PC-3 (cell line): ENCODE measurements at regions not wholly inside any gene's neighbourhood (a gene's known extent, or its start where the extent isn't known, plus 50 kb on each side); places are given as distances from the start of the nearest gene placed in this dataset.

ENCODE experiments used
- ATAC-seq: fragments of 200-7000 bp; cut with Tn5 transposase; 2 replicates; pipeline ENCODE4 v1.9.1; 2020; ENCODE audit warnings: mild to moderate bottlenecking, moderate library complexity
- BruUV-seq: library from RNA; stranded (reverse); fragments of 400-500 nt; replicated peaks from 2 replicates; lab custom pipeline; 2021; lab: Mats Ljungman, UMichigan
- CTCF ChIA-PET: fragments of 300-600 bp; sonication (Branson Sonifier 250); formaldehyde crosslinking; loops from one replicate; lab custom pipeline; 2022; ENCODE audit warnings: antibody characterized with exemption; lab: Charles Lee
- POLR2A ChIA-PET: fragments of 300-600 bp; sonication (Branson Sonifier 250); formaldehyde crosslinking; loops from one replicate; lab custom pipeline; 2022; ENCODE audit warnings: antibody characterized with exemption; ENCODE audit not compliant: unreplicated experiment; lab: Charles Lee
- DNase-seq: peaks from one replicate; pipeline ENCODE4 v3.0.0-alpha.2; 2015
- H2AFZ ChIP-seq: fragments of 300-600 bp; sonication (generic); 2 replicates; pipeline ENCODE4 v1.6.0; 2016; ENCODE audit warnings: antibody characterized with exemption, low read length
- H3F3A ChIP-seq: fragments of 300-600 bp; sonication (generic); one replicate; pipeline ENCODE4 v1.6.0; 2017; ENCODE audit warnings: antibody characterized with exemption, low read length, control low read depth, mild to moderate bottlenecking; ENCODE audit not compliant: unreplicated experiment
- H3K27ac ChIP-seq: fragments of 300-600 bp; sonication (generic); 2 replicates; pipeline ENCODE4 v1.5.1; 2016; ENCODE audit warnings: mild to moderate bottlenecking, low read length
- H3K27me3 ChIP-seq: fragments of 300-600 bp; sonication (generic); 2 replicates; pipeline ENCODE4 v1.6.1; 2016; ENCODE audit warnings: low read length, mixed read lengths
- H3K36me3 ChIP-seq: fragments of 300-600 bp; sonication (generic); 2 replicates; pipeline ENCODE4 v1.6.1; 2016; ENCODE audit warnings: low read depth, mixed run types, low read length, mixed read lengths
- H3K4me1 ChIP-seq: fragments of 300-600 bp; sonication (generic); 2 replicates; pipeline ENCODE4 v1.5.1; 2016; ENCODE audit warnings: low read length; ENCODE audit not compliant: insufficient read depth
- H3K4me2 ChIP-seq: fragments of 300-600 bp; sonication (generic); 2 replicates; pipeline ENCODE4 v1.6.0; 2016; ENCODE audit warnings: low read length
- H3K4me3 ChIP-seq: fragments of 300-600 bp; sonication (generic); 2 replicates; pipeline ENCODE4 v1.5.1; 2016; ENCODE audit warnings: mild to moderate bottlenecking, low read length, mixed read lengths
- H3K79me2 ChIP-seq: fragments of 300-600 bp; sonication (generic); 2 replicates; pipeline ENCODE4 v1.6.1; 2017; ENCODE audit warnings: low read length, mixed read lengths
- H3K9ac ChIP-seq: fragments of 300-600 bp; sonication (generic); 2 replicates; pipeline ENCODE4 v1.6.0; 2016; ENCODE audit warnings: mild to moderate bottlenecking, low read length
- H3K9me2 ChIP-seq: fragments of 300-600 bp; sonication (generic); replicated peaks from 2 replicates; pipeline ENCODE4 v1.6.1; 2016; ENCODE audit warnings: mixed run types, low read length, mixed read lengths
- H3K9me3 ChIP-seq: fragments of 300-600 bp; sonication (generic); 2 replicates; pipeline ENCODE4 v1.6.1; 2016; ENCODE audit warnings: low read length, mixed read lengths
- H4K20me1 ChIP-seq: fragments of 300-600 bp; sonication (generic); 2 replicates; pipeline ENCODE4 v1.6.1; 2016; ENCODE audit warnings: low read length, mixed read lengths
- EZH2 ChIP-seq: fragments of 300-600 bp; sonication (generic); IDR thresholded peaks from one replicate; pipeline ENCODE4 v1.6.1; 2017; ENCODE audit warnings: antibody characterized with exemption, mild to moderate bottlenecking, low read length; ENCODE audit not compliant: unreplicated experiment
- EZH2phosphoT487 ChIP-seq: fragments of 300-600 bp; sonication (generic); IDR thresholded peaks from 2 replicates; pipeline ENCODE4 v1.6.1; 2018; ENCODE audit warnings: mild to moderate bottlenecking, antibody characterized with exemption, low read length, borderline replicate concordance
- intact Hi-C: fragments of 100-400 bp; cut with micrococcal nuclease; formaldehyde crosslinking; loops from 2 replicates; pipeline ENCODE4 v1.9.0; 2023
- TF ChIP-seq, protein P1 (sequence below): fragments of 300-600 bp; sonication (generic); conservative IDR thresholded peaks from 2 replicates; pipeline ENCODE4 v1.5.1; 2017; ENCODE audit warnings: antibody characterized with exemption, low read depth, mild to moderate bottlenecking, low read length

DNA sequence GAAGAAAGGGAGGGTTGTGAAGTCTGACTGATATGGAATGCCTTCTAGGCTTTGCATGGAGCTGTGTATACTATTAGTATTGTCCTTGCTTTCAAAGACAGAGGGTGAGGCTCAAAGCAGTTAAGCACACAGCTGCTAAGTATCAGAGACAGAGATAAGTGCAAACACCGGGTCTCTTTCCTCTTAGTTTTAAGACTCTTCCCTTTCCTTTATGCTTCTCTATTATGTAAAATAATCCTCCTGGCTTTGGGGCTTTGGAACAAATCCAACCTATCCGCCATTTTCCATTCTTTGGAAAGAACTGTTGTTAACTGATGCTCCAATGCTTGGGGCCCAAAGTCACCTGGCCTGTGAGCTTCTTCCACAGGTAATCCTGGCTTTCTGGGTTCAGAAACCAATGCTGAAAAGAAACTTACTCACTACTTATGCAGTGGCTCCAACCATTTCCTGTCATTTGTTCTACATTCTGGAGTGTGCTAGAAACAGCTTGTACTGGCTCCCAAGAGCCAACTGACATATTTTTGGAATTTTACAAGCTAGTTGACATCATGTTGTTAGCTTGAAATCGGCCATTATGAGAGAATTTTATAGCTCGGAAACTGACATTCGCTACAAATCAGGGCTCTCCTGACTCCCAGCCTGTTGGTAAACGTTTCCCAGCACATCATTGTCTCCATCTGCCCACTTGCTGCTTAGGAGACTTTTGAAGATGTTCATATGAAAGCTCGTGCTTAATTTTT, 67.5 kb downstream of the DNTTIP2 start:
- no peaks in the 10 kb centered on the region for H4K20me1 ChIP-seq
- no peak for ATAC-seq
- H3K9me3 ChIP-seq: peaks cover 9% of the 10 kb centered on the region
- H3K4me3 ChIP-seq: no peak overlapping the region
- no peak overlapping the region for H3K4me2 ChIP-seq
- H3K79me2 ChIP-seq: peaks cover 41% of the 10 kb centered on the region
- no peaks in the 10 kb centered on the region for H3K9me2 ChIP-seq
- DNase-seq: no peak
- peaks cover 16% of the 10 kb centered on the region for H3K36me3 ChIP-seq
- ChIA-PET POLR2A (interaction anchor here (0.6 to 2.5 kb wide), 2 partner anchors 109 to 118 kb away, joined by 4 to 7 read pairs; no protein-coding TSS in a partner anchor), CTCF (no interaction called here)
- TF ChIP-seq EZH2phosphoT487 (no peak), EZH2 (no peak)
- TF ChIP-seq, protein P1, sequence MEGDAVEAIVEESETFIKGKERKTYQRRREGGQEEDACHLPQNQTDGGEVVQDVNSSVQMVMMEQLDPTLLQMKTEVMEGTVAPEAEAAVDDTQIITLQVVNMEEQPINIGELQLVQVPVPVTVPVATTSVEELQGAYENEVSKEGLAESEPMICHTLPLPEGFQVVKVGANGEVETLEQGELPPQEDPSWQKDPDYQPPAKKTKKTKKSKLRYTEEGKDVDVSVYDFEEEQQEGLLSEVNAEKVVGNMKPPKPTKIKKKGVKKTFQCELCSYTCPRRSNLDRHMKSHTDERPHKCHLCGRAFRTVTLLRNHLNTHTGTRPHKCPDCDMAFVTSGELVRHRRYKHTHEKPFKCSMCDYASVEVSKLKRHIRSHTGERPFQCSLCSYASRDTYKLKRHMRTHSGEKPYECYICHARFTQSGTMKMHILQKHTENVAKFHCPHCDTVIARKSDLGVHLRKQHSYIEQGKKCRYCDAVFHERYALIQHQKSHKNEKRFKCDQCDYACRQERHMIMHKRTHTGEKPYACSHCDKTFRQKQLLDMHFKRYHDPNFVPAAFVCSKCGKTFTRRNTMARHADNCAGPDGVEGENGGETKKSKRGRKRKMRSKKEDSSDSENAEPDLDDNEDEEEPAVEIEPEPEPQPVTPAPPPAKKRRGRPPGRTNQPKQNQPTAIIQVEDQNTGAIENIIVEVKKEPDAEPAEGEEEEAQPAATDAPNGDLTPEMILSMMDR: no peak
- no peak overlapping the region for H2AFZ ChIP-seq
- peaks cover 49% of the 10 kb centered on the region for H3K4me1 ChIP-seq
- H3F3A ChIP-seq: peaks cover 6% of the 10 kb centered on the region
- BruUV-seq: no TSS peak
- intact Hi-C loops: loop anchor here (2.0 kb wide), 1 partner anchor 73 kb away; no protein-coding TSS in a partner anchor
- peak overlapping the region; percentile 91; the same call in 1 of the 2 replicates for H3K9ac ChIP-seq
- no peaks in the 10 kb centered on the region for H3K27me3 ChIP-seq
- peak overlapping the region; percentile 94 for H3K27ac ChIP-seq

DNA sequence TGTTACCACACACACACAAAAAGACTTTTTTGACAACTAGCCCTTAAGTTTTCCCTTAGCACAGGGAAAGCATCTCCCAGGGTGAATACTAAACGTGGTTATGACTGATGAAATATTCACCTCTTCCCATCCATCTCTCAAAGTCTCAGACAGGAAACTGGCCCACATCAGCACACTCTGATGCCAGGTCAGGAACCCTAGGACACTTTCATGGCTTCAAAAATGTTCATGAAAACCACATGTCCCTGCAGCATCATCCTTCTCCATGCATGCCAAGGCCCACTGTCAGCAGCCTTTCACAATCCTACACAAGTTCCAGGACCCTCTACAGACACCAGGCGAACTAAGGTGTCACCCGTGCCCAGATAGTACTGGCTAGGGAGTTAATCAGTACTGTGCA, 68.7 kb downstream of the DNTTIP2 start:
- Histone ChIP-seq H3F3A (peaks cover 6% of the 10 kb centered on the region), H3K4me2 (no peak overlapping the region), H3K9ac (no peak overlapping the region; the same call in 1 of the 2 replicates), H3K36me3 (peaks cover 16% of the 10 kb centered on the region), H3K4me1 (peaks cover 52% of the 10 kb centered on the region), H3K9me3 (peaks cover 9% of the 10 kb centered on the region), H4K20me1 (no peaks in the 10 kb centered on the region), H3K79me2 (peaks cover 53% of the 10 kb centered on the region), H3K27ac (peak overlapping the region; percentile 94), H3K4me3 (no peak overlapping the region), H3K27me3 (no peaks in the 10 kb centered on the region), H2AFZ (no peak overlapping the region), H3K9me2 (no peaks in the 10 kb centered on the region)
- TF ChIP-seq EZH2 (no peak), EZH2phosphoT487 (no peak)
- TF ChIP-seq, protein P1: no peak
- ATAC-seq (no peak), DNase-seq (no peak)
- intact Hi-C loops: no loop called here
- CTCF ChIA-PET: no interaction called here
- BruUV-seq: no TSS peak
- POLR2A ChIA-PET: interaction anchor here (0.6 kb wide), 2 partner anchors 100 to 135 kb away, joined by 4 read pairs; no protein-coding TSS in a partner anchor

DNA sequence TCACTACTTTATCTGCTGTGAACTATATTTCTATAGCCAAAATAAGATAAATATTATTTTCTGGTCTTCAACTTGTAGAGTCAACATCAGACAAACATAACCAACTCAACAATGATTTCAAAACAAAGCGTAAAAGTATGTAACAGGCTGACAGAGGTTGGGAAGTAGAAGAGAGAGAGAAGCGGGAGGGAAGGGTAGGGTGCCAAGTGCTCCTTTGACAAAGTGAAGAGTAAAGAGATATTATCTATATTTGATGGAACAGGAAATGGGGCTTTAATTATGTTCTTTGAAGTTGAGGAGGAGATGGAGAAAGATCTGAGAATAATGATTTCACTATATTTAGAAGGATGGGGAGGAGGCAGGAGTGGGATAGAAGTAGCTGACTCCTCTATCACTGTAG, 70.1 kb downstream of the DNTTIP2 start:
- intact Hi-C loops: no loop called here

More for the DNA sequence above, 70.1 kb downstream of the DNTTIP2 start:
- Histone ChIP-seq H3K36me3 (peaks cover 16% of the 10 kb centered on the region), H4K20me1 (no peaks in the 10 kb centered on the region), H3K4me1 (peaks cover 51% of the 10 kb centered on the region), H3K27ac (no peak overlapping the region), H3K4me3 (no peak overlapping the region), H3K9ac (no peak overlapping the region), H3K4me2 (no peak overlapping the region), H3K9me3 (peaks cover 9% of the 10 kb centered on the region), H3K79me2 (peaks cover 47% of the 10 kb centered on the region), H2AFZ (no peak overlapping the region), H3F3A (peaks cover 11% of the 10 kb centered on the region), H3K27me3 (no peaks in the 10 kb centered on the region), H3K9me2 (no peaks in the 10 kb centered on the region)
- TF ChIP-seq, protein P1: no peak
- no peak for TF ChIP-seq EZH2phosphoT487
- no peak for TF ChIP-seq EZH2
- ChIA-PET CTCF (no interaction called here), POLR2A (no interaction called here)
- no peak for DNase-seq
- no peak for ATAC-seq
- BruUV-seq: no TSS peak
